ENCODE measurements at regions not wholly inside any gene's neighbourhood (a gene's known extent, or its start where the extent isn't known, plus 50 kb on each side); places are given as distances from the start of the nearest gene placed in this dataset.
A peak's percentile ranks its signal among the peaks of the same experiment; 100 is the strongest.
"Not testable (repeated sequence)": the region's sequence is repeated elsewhere in the genome, so short reads cannot be mapped to it uniquely, and the experiment has no call there.

GRCh38 chr1:157270705-157271274, 132.6 kb upstream of the ETV3 start:
- H3K4me3 Mint-ChIP-seq: peak overlapping the region in 1 of 4 donors; percentile 67
- no peaks in the 10 kb centered on the region for H3K36me3 Mint-ChIP-seq
- H3K4me1 Mint-ChIP-seq: peaks cover 26 to 29% (median 29%) of the 10 kb centered on the region in 3 donors
- H3K27me3 Mint-ChIP-seq: no peaks in the 10 kb centered on the region
- H3K9me3 Mint-ChIP-seq: no peaks in the 10 kb centered on the region
- peak overlapping the region in 1 of 3 donors; percentile 68 for H3K27ac Mint-ChIP-seq

- peak overlapping the region; percentile 7 to 28 (median 25) for H3K27ac Mint-ChIP-seq
- H3K36me3 Mint-ChIP-seq: no peaks in the 10 kb centered on the region
- peaks cover 26 to 29% (median 29%) of the 10 kb centered on the region in 3 donors for H3K4me1 Mint-ChIP-seq
- peak overlapping the region in 3 of 4 donors; percentile 8 to 81 (median 65) for H3K4me3 Mint-ChIP-seq
- H3K9me3 Mint-ChIP-seq: no peaks in the 10 kb centered on the region
- peaks cover under 1% of the 10 kb centered on the region for H3K27me3 Mint-ChIP-seq
Observed at GRCh38 chr1:157269656-157270375, 131.6 kb upstream of the ETV3 start.

- peaks cover 4 to 10% (median 7%) of the 10 kb centered on the region in 3 donors for H3K9me3 Mint-ChIP-seq
- H3K4me1 Mint-ChIP-seq: no peaks in the 10 kb centered on the region
- no peak overlapping the region for H3K27ac Mint-ChIP-seq
- no peak overlapping the region for H3K4me3 Mint-ChIP-seq
- H3K36me3 Mint-ChIP-seq: no peaks in the 10 kb centered on the region
- peaks cover 5% of the 10 kb centered on the region for H3K27me3 Mint-ChIP-seq
Observed at GRCh38 chr1:157262891-157263290, 124.7 kb upstream of the ETV3 start.

- peaks cover 5% of the 10 kb centered on the region for H3K27me3 Mint-ChIP-seq
- H3K36me3 Mint-ChIP-seq: no peaks in the 10 kb centered on the region
- no peaks in the 10 kb centered on the region for H3K4me1 Mint-ChIP-seq
- H3K9me3 Mint-ChIP-seq: peaks cover 4 to 10% (median 7%) of the 10 kb centered on the region in 3 donors
- no peak overlapping the region for H3K27ac Mint-ChIP-seq
- no peak overlapping the region for H3K4me3 Mint-ChIP-seq
Observed at GRCh38 chr1:157262422-157262821, 124.2 kb upstream of the ETV3 start.

- H3K4me1 Mint-ChIP-seq, H3K36me3 Mint-ChIP-seq, H3K27ac Mint-ChIP-seq, H3K9me3 Mint-ChIP-seq, H3K4me3 Mint-ChIP-seq: not testable (repeated sequence)
- peaks cover 17% of the 10 kb centered on the region for H3K27me3 Mint-ChIP-seq
Observed at GRCh38 chr1:157255891-157256290, 117.7 kb upstream of the ETV3 start.

- H3K4me3 Mint-ChIP-seq, H3K9me3 Mint-ChIP-seq, H3K27ac Mint-ChIP-seq, H3K36me3 Mint-ChIP-seq, H3K4me1 Mint-ChIP-seq: not testable (repeated sequence)
- H3K27me3 Mint-ChIP-seq: peaks cover 17% of the 10 kb centered on the region
Observed at GRCh38 chr1:157254183-157254582, 116.0 kb upstream of the ETV3 start.

- peak overlapping the region in 1 of 3 donors; percentile 4 for H3K27ac Mint-ChIP-seq
- peaks cover 0 to 7% (median 6%) of the 10 kb centered on the region in 3 donors for H3K4me1 Mint-ChIP-seq
- no peak overlapping the region for H3K4me3 Mint-ChIP-seq
- H3K9me3 Mint-ChIP-seq: peaks cover 0 to 6% (median 2%) of the 10 kb centered on the region in 3 donors
- no peaks in the 10 kb centered on the region for H3K36me3 Mint-ChIP-seq
- peaks cover 18% of the 10 kb centered on the region for H3K27me3 Mint-ChIP-seq
Observed at GRCh38 chr1:157252473-157252872, 114.3 kb upstream of the ETV3 start.

GRCh38 chr1:157249739-157250138, 111.5 kb upstream of the ETV3 start:
- H3K4me3 Mint-ChIP-seq: peak overlapping the region in 1 of 4 donors; percentile 69
- H3K36me3 Mint-ChIP-seq: peaks cover 5% of the 10 kb centered on the region
- H3K9me3 Mint-ChIP-seq: peaks cover 0 to 4% (median 2%) of the 10 kb centered on the region in 3 donors
- peaks cover 0 to 7% (median 6%) of the 10 kb centered on the region in 3 donors for H3K4me1 Mint-ChIP-seq
- H3K27me3 Mint-ChIP-seq: peaks cover 27% of the 10 kb centered on the region
- no peak overlapping the region for H3K27ac Mint-ChIP-seq

GRCh38 chr1:157249326-157249725, 111.1 kb upstream of the ETV3 start:
- peaks cover 5% of the 10 kb centered on the region for H3K36me3 Mint-ChIP-seq
- H3K4me3 Mint-ChIP-seq: peak overlapping the region in 1 of 4 donors; percentile 69
- H3K27ac Mint-ChIP-seq: no peak overlapping the region
- H3K27me3 Mint-ChIP-seq: peaks cover 25% of the 10 kb centered on the region
- H3K9me3 Mint-ChIP-seq: peaks cover 0 to 4% (median 2%) of the 10 kb centered on the region in 3 donors
- peaks cover 0 to 7% (median 6%) of the 10 kb centered on the region in 3 donors for H3K4me1 Mint-ChIP-seq

GRCh38 chr1:157247764-157248049, 109.5 kb upstream of the ETV3 start:
- H3K9me3 Mint-ChIP-seq, H3K4me3 Mint-ChIP-seq, H3K4me1 Mint-ChIP-seq, H3K27ac Mint-ChIP-seq, H3K36me3 Mint-ChIP-seq: not testable (repeated sequence)
- H3K27me3 Mint-ChIP-seq: peaks cover 22% of the 10 kb centered on the region

- Mint-ChIP-seq H3K27ac (no peak overlapping the region), H3K4me1 (peaks cover 0 to 7% (median 6%) of the 10 kb centered on the region in 3 donors), H3K4me3 (no peak overlapping the region), H3K36me3 (peaks cover 5% of the 10 kb centered on the region), H3K9me3 (peaks cover 0 to 5% (median 0%) of the 10 kb centered on the region in 3 donors), H3K27me3 (peaks cover 21% of the 10 kb centered on the region)
Observed at GRCh38 chr1:157247005-157247763, 109.0 kb upstream of the ETV3 start.

GRCh38 chr1:157245823-157246222, 107.6 kb upstream of the ETV3 start:
- Mint-ChIP-seq H3K27me3 (peaks cover 15% of the 10 kb centered on the region), H3K27ac (no peak overlapping the region), H3K4me3 (no peak overlapping the region), H3K36me3 (peaks cover 5% of the 10 kb centered on the region), H3K4me1 (peaks cover 0 to 7% (median 6%) of the 10 kb centered on the region in 3 donors), H3K9me3 (peaks cover 0 to 5% (median 0%) of the 10 kb centered on the region in 3 donors)

GRCh38 chr1:157241185-157241538, 103.0 kb upstream of the ETV3 start:
- peaks cover 8% of the 10 kb centered on the region for H3K27me3 Mint-ChIP-seq
- peaks cover 0 to 3% (median 0%) of the 10 kb centered on the region in 3 donors for H3K4me1 Mint-ChIP-seq
- no peak overlapping the region for H3K27ac Mint-ChIP-seq
- peaks cover 0 to 3% (median 0%) of the 10 kb centered on the region in 3 donors for H3K9me3 Mint-ChIP-seq
- H3K36me3 Mint-ChIP-seq: peaks cover 3% of the 10 kb centered on the region
- H3K4me3 Mint-ChIP-seq: no peak overlapping the region

GRCh38 chr1:157240495-157241184, 102.4 kb upstream of the ETV3 start:
- peaks cover 10% of the 10 kb centered on the region for H3K27me3 Mint-ChIP-seq
- no peak overlapping the region for H3K27ac Mint-ChIP-seq
- no peak overlapping the region for H3K4me3 Mint-ChIP-seq
- H3K36me3 Mint-ChIP-seq: peaks cover under 1% of the 10 kb centered on the region
- H3K4me1 Mint-ChIP-seq: peaks cover 0 to 3% (median 0%) of the 10 kb centered on the region in 3 donors
- H3K9me3 Mint-ChIP-seq: peaks cover 0 to 3% (median 0%) of the 10 kb centered on the region in 3 donors

- H3K4me3 Mint-ChIP-seq: no peak overlapping the region
- H3K27me3 Mint-ChIP-seq: peaks cover 7% of the 10 kb centered on the region
- H3K4me1 Mint-ChIP-seq: peaks cover 0 to 3% (median 0%) of the 10 kb centered on the region in 3 donors
- no peaks in the 10 kb centered on the region for H3K36me3 Mint-ChIP-seq
- peaks cover 0 to 3% (median 0%) of the 10 kb centered on the region in 3 donors for H3K9me3 Mint-ChIP-seq
- H3K27ac Mint-ChIP-seq: no peak overlapping the region
Observed at GRCh38 chr1:157239936-157240335, 101.7 kb upstream of the ETV3 start.
